HCT116 (cell line): ENCODE measurements at regions not wholly inside any gene's neighbourhood (a gene's known extent, or its start where the extent isn't known, plus 50 kb on each side); places are given as distances from the start of the nearest gene placed in this dataset.
"Not testable (repeated sequence)": the region's sequence is repeated elsewhere in the genome, so short reads cannot be mapped to it uniquely, and the experiment has no call there.

Experiments used
- ATF3 ChIP-seq: IDR thresholded peaks from 2 replicates; pipeline ENCODE4 v1.6.1; 2012
- CTCF ChIP-seq, 3 experiments: fragments of 200-600 bp in 1 of 3; sonication (generic) in 1 of 3; IDR thresholded peaks in 2 of 3; conservative IDR thresholded peaks in 1 of 3; 2 replicates each; pipeline ENCODE4 v1.5.1; 2012 to 2017; ENCODE audit warnings: low read depth in 2 of 3, low read length in 2 of 3, antibody characterized with exemption in 1 of 3, borderline replicate concordance in 1 of 3, control low read depth in 1 of 3, mild to moderate bottlenecking in 1 of 3, mixed read lengths in 1 of 3, mixed run types in 1 of 3, moderate library complexity in 1 of 3; ENCODE audit not compliant: insufficient read depth in 1 of 3
- EGR1 ChIP-seq: IDR thresholded peaks from 2 replicates; pipeline ENCODE4 v1.6.1; 2012; ENCODE audit warnings: low read depth
- EZH2 ChIP-seq: fragments of 200-600 bp; sonication (generic); IDR thresholded peaks from 2 replicates; pipeline ENCODE4 v1.6.1; 2017; ENCODE audit warnings: antibody characterized with exemption, mixed run types
- EZH2phosphoT487 ChIP-seq: fragments of 200-600 bp; IDR thresholded peaks from 2 replicates; pipeline ENCODE4 v1.6.1; 2018; ENCODE audit warnings: antibody characterized with exemption, borderline replicate concordance
- POLR2A ChIP-seq: IDR thresholded peaks from 2 replicates; pipeline ENCODE4 v1.7.0; 2011; ENCODE audit warnings: borderline replicate concordance; ENCODE audit not compliant: insufficient read depth, insufficient read length; ENCODE audit errors: extremely low read depth
- POLR2AphosphoS5 ChIP-seq: IDR thresholded peaks from 2 replicates; pipeline ENCODE4 v1.6.1; 2011; ENCODE audit warnings: mild to moderate bottlenecking, low read depth, low read length, moderate library complexity
- RAD21 ChIP-seq: IDR thresholded peaks from 2 replicates; pipeline ENCODE4 v1.6.1; 2012; ENCODE audit warnings: low read depth, mild to moderate bottlenecking
- SIN3A ChIP-seq: IDR thresholded peaks from 2 replicates; pipeline ENCODE4 v1.6.1; 2012; ENCODE audit warnings: low read depth
- TCF7L2 ChIP-seq: IDR thresholded peaks from 2 replicates; pipeline ENCODE4 v1.7.0; 2011; ENCODE audit warnings: borderline replicate concordance, inconsistent platforms; ENCODE audit not compliant: insufficient read depth, insufficient read length; ENCODE audit errors: extremely low read depth
- YY1 ChIP-seq: IDR thresholded peaks from 2 replicates; pipeline ENCODE4 v1.6.1; 2011; ENCODE audit warnings: low read length, low read depth, moderate library complexity, mild to moderate bottlenecking; ENCODE audit not compliant: insufficient replicate concordance; ENCODE audit errors: extremely low read depth
- ZBTB33 ChIP-seq: IDR thresholded peaks from 2 replicates; pipeline ENCODE4 v1.6.1; 2011; ENCODE audit warnings: mild to moderate bottlenecking, low read length, moderate library complexity; ENCODE audit not compliant: insufficient replicate concordance; ENCODE audit errors: extremely low read depth
- ZNF274 ChIP-seq: fragments of 200-500 bp; sonication (Bioruptor generic); IDR thresholded peaks from 2 replicates; pipeline ENCODE4 v1.6.1; 2014; ENCODE audit warnings: mild to moderate bottlenecking, low read depth, low read length, inconsistent platforms
- TF ChIP-seq, protein P1 (sequence below): IDR thresholded peaks from 2 replicates; pipeline ENCODE4 v1.6.1; 2012; ENCODE audit warnings: low read depth

DNA sequence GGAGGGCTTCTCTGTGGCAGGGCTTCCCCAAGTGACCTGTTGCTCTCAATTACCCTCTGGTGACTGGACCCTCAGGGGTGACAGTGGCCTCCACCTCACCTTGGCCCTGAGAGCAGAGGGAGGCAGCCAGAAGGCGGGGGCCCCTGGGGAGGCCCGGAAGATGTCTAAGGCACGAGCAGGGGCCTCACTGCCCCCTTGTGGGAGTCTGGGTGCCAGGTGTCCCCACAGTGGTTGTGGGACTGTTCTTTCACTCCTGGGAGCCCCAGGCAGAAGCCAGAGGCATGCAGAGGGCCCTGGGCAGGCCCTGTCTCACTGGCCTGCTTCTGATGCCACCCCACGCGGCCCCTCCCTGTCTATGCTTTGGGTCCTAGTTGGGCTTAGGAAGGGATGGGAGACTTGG, 59.3 kb downstream of the TMEM121 start:
- TF ChIP-seq EZH2; POLR2A; TCF7L2; CTCF (IDR thresholded peaks at IDR 0.05 in 2 of 3, conservative IDR thresholded peaks at IDR 0.05 in 1 of 3; ENCODE audit: borderline replicate concordance in 1 of 3, insufficient read depth in 1 of 3, low read depth in 2 of 3, low read length in 2 of 3); ZNF274; SIN3A; EGR1; ZBTB33; POLR2AphosphoS5; RAD21; ATF3; YY1; EZH2phosphoT487: not testable (repeated sequence)
- TF ChIP-seq, protein P1, sequence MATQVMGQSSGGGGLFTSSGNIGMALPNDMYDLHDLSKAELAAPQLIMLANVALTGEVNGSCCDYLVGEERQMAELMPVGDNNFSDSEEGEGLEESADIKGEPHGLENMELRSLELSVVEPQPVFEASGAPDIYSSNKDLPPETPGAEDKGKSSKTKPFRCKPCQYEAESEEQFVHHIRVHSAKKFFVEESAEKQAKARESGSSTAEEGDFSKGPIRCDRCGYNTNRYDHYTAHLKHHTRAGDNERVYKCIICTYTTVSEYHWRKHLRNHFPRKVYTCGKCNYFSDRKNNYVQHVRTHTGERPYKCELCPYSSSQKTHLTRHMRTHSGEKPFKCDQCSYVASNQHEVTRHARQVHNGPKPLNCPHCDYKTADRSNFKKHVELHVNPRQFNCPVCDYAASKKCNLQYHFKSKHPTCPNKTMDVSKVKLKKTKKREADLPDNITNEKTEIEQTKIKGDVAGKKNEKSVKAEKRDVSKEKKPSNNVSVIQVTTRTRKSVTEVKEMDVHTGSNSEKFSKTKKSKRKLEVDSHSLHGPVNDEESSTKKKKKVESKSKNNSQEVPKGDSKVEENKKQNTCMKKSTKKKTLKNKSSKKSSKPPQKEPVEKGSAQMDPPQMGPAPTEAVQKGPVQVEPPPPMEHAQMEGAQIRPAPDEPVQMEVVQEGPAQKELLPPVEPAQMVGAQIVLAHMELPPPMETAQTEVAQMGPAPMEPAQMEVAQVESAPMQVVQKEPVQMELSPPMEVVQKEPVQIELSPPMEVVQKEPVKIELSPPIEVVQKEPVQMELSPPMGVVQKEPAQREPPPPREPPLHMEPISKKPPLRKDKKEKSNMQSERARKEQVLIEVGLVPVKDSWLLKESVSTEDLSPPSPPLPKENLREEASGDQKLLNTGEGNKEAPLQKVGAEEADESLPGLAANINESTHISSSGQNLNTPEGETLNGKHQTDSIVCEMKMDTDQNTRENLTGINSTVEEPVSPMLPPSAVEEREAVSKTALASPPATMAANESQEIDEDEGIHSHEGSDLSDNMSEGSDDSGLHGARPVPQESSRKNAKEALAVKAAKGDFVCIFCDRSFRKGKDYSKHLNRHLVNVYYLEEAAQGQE = not testable (repeated sequence)
